Karpas-422 (cell line): ENCODE measurements at regions not wholly inside any gene's neighbourhood (a gene's known extent, or its start where the extent isn't known, plus 50 kb on each side); places are given as distances from the start of the nearest gene placed in this dataset.

Experiments
- DNase-seq: peaks from one replicate; pipeline ENCODE4 v3.0.0-alpha.2; 2015
- H2AFZ ChIP-seq: fragments of 200-600 bp; sonication (generic); 2 replicates; pipeline ENCODE4 v1.6.1; 2014; ENCODE audit warnings: antibody characterized with exemption, low read length, mixed read lengths
- H3K27ac ChIP-seq: fragments of 200-600 bp; sonication (generic); 2 replicates; pipeline ENCODE4 v1.5.1; 2014; ENCODE audit warnings: mild to moderate bottlenecking, low read length, moderate library complexity
- H3K27me3 ChIP-seq: fragments of 200-600 bp; sonication (generic); 2 replicates; pipeline ENCODE4 v1.6.1; 2014; ENCODE audit warnings: low read length, mixed read lengths
- H3K36me3 ChIP-seq: fragments of 200-600 bp; sonication (generic); 2 replicates; pipeline ENCODE4 v1.6.1; 2014; ENCODE audit warnings: low read length, mixed read lengths; ENCODE audit not compliant: insufficient read depth
- H3K4me1 ChIP-seq: fragments of 200-600 bp; sonication (generic); 2 replicates; pipeline ENCODE4 v1.6.1; 2014; ENCODE audit warnings: mild to moderate bottlenecking, low read length, mixed read lengths
- H3K4me2 ChIP-seq: fragments of 200-600 bp; sonication (generic); 2 replicates; pipeline ENCODE4 v1.6.1; 2014; ENCODE audit warnings: low read length, low read depth, mild to moderate bottlenecking; ENCODE audit not compliant: poor library complexity, severe bottlenecking
- H3K4me3 ChIP-seq: fragments of 200-600 bp; sonication (generic); 2 replicates; pipeline ENCODE4 v1.5.1; 2014; ENCODE audit warnings: mild to moderate bottlenecking, antibody characterized with exemption, low read length, mixed read lengths
- H3K79me2 ChIP-seq: fragments of 200-600 bp; sonication (generic); 2 replicates; pipeline ENCODE4 v1.6.1; 2014; ENCODE audit warnings: mild to moderate bottlenecking, low read length, mixed read lengths
- H3K9ac ChIP-seq: fragments of 200-600 bp; sonication (generic); 2 replicates; pipeline ENCODE4 v1.6.0; 2014; ENCODE audit warnings: low read length
- H3K9me2 ChIP-seq: fragments of 200-600 bp; sonication (generic), shearing (Covaris generic); replicated peaks from 2 replicates; pipeline ENCODE4 v1.6.0; 2014; ENCODE audit warnings: mild to moderate bottlenecking, low read length, moderate library complexity; ENCODE audit not compliant: insufficient read depth
- H3K9me3 ChIP-seq: fragments of 300-700, 200-600 bp; sonication (generic); 2 replicates; pipeline ENCODE4 v1.6.1; 2014; ENCODE audit warnings: low read length, mixed read lengths
- H4K20me1 ChIP-seq: fragments of 200-600 bp; sonication (generic); 2 replicates; pipeline ENCODE4 v1.6.1; 2014; ENCODE audit warnings: mild to moderate bottlenecking, antibody characterized with exemption, low read length, low read depth; ENCODE audit not compliant: insufficient read depth

GRCh38 chr12:89948271-89949175 lies 239.9 kb upstream of the ATP2B1 start:
- Histone ChIP-seq H3K79me2 (no peaks in the 10 kb centered on the region), H2AFZ (no peak overlapping the region), H3K36me3 (no peaks in the 10 kb centered on the region), H3K4me1 (no peaks in the 10 kb centered on the region), H3K9ac (no peak overlapping the region), H3K9me3 (no peaks in the 10 kb centered on the region), H3K4me3 (no peak overlapping the region), H4K20me1 (no peaks in the 10 kb centered on the region), H3K9me2 (no peaks in the 10 kb centered on the region), H3K4me2 (no peak overlapping the region), H3K27me3 (no peaks in the 10 kb centered on the region), H3K27ac (no peak overlapping the region)
- no peak for DNase-seq

GRCh38 chr12:89947437-89948270 lies 239.0 kb upstream of the ATP2B1 start:
- Histone ChIP-seq H3K4me1 (no peaks in the 10 kb centered on the region), H2AFZ (no peak overlapping the region), H4K20me1 (no peaks in the 10 kb centered on the region), H3K27ac (no peak overlapping the region), H3K4me2 (no peak overlapping the region), H3K79me2 (no peaks in the 10 kb centered on the region), H3K9me3 (no peaks in the 10 kb centered on the region), H3K36me3 (no peaks in the 10 kb centered on the region), H3K4me3 (no peak overlapping the region), H3K9ac (no peak overlapping the region), H3K9me2 (no peaks in the 10 kb centered on the region), H3K27me3 (no peaks in the 10 kb centered on the region)
- DNase-seq, result no peak

GRCh38 chr12:89946518-89947135 lies 238.0 kb upstream of the ATP2B1 start:
- no peak overlapping the region for H3K4me2 ChIP-seq
- no peak for DNase-seq
- no peak overlapping the region for H3K27ac ChIP-seq
- H3K9me3 ChIP-seq, result no peaks in the 10 kb centered on the region
- no peak overlapping the region for H3K4me3 ChIP-seq
- no peaks in the 10 kb centered on the region for H3K27me3 ChIP-seq
- H4K20me1 ChIP-seq, result no peaks in the 10 kb centered on the region
- no peak overlapping the region for H2AFZ ChIP-seq
- no peaks in the 10 kb centered on the region for H3K79me2 ChIP-seq
- H3K36me3 ChIP-seq, result no peaks in the 10 kb centered on the region
- no peaks in the 10 kb centered on the region for H3K4me1 ChIP-seq
- no peaks in the 10 kb centered on the region for H3K9me2 ChIP-seq
- no peak overlapping the region for H3K9ac ChIP-seq

- H3K79me2 ChIP-seq, result no peaks in the 10 kb centered on the region
- H3K9me3 ChIP-seq, result no peaks in the 10 kb centered on the region
- no peak overlapping the region for H2AFZ ChIP-seq
- H3K9me2 ChIP-seq, result no peaks in the 10 kb centered on the region
- no peaks in the 10 kb centered on the region for H3K4me1 ChIP-seq
- no peaks in the 10 kb centered on the region for H3K27me3 ChIP-seq
- no peak overlapping the region for H3K4me3 ChIP-seq
- no peak for DNase-seq
- H3K4me2 ChIP-seq, result no peak overlapping the region
- H3K9ac ChIP-seq, result no peak overlapping the region
- no peak overlapping the region for H3K27ac ChIP-seq
- no peaks in the 10 kb centered on the region for H3K36me3 ChIP-seq
- H4K20me1 ChIP-seq, result no peaks in the 10 kb centered on the region
Measured at GRCh38 chr12:89945123-89945522, 236.5 kb upstream of the ATP2B1 start.

DNA sequence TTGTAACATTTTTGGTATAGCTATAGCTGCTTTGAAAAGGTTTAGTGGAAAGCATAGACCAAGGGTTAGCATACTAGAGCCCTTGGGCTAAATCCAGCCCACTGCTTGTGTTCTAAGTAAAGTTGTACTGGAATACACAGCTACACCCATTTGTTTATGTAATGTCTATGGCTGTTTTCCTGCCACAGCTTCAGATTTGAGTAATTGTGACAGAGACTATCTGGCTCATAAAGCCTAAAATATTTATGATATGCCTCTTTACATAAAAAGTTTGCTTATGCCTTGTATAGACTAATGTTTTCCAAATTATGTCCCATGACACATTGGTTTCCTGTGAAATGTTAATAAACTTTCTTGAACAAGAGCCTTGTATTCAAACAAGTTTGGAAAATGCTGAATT lies 234.8 kb upstream of the ATP2B1 start:
- H3K9me2 ChIP-seq, result no peaks in the 10 kb centered on the region
- no peaks in the 10 kb centered on the region for H3K27me3 ChIP-seq
- no peak overlapping the region for H3K27ac ChIP-seq
- H3K79me2 ChIP-seq, result no peaks in the 10 kb centered on the region
- H3K4me2 ChIP-seq, result no peak overlapping the region
- H3K36me3 ChIP-seq, result no peaks in the 10 kb centered on the region
- H3K4me1 ChIP-seq, result no peaks in the 10 kb centered on the region
- no peak overlapping the region for H3K4me3 ChIP-seq
- H3K9ac ChIP-seq, result no peak overlapping the region
- no peaks in the 10 kb centered on the region for H4K20me1 ChIP-seq
- DNase-seq, result no peak
- no peak overlapping the region for H2AFZ ChIP-seq
- H3K9me3 ChIP-seq, result no peaks in the 10 kb centered on the region

- H3K4me3 ChIP-seq, result no peak overlapping the region
- no peaks in the 10 kb centered on the region for H4K20me1 ChIP-seq
- H3K9me3 ChIP-seq, result no peaks in the 10 kb centered on the region
- H3K36me3 ChIP-seq, result no peaks in the 10 kb centered on the region
- H2AFZ ChIP-seq, result no peak overlapping the region
- H3K79me2 ChIP-seq, result no peaks in the 10 kb centered on the region
- H3K27me3 ChIP-seq, result no peaks in the 10 kb centered on the region
- no peak overlapping the region for H3K9ac ChIP-seq
- no peak for DNase-seq
- no peak overlapping the region for H3K27ac ChIP-seq
- H3K9me2 ChIP-seq, result no peaks in the 10 kb centered on the region
- H3K4me1 ChIP-seq, result no peaks in the 10 kb centered on the region
- no peak overlapping the region for H3K4me2 ChIP-seq
Measured at GRCh38 chr12:89941436-89941835, 232.8 kb upstream of the ATP2B1 start.

GRCh38 chr12:89939522-89940215 lies 231.0 kb upstream of the ATP2B1 start:
- no peaks in the 10 kb centered on the region for H4K20me1 ChIP-seq
- no peak overlapping the region for H3K4me2 ChIP-seq
- peaks cover under 1% of the 10 kb centered on the region; the same call in 1 of the 2 replicates for H3K4me1 ChIP-seq
- no peak overlapping the region for H2AFZ ChIP-seq
- no peaks in the 10 kb centered on the region for H3K27me3 ChIP-seq
- H3K27ac ChIP-seq, result no peak overlapping the region
- no peaks in the 10 kb centered on the region for H3K9me2 ChIP-seq
- H3K9me3 ChIP-seq, result no peaks in the 10 kb centered on the region
- H3K9ac ChIP-seq, result no peak overlapping the region
- H3K4me3 ChIP-seq, result no peak overlapping the region
- DNase-seq, result no peak
- H3K79me2 ChIP-seq, result no peaks in the 10 kb centered on the region
- no peaks in the 10 kb centered on the region for H3K36me3 ChIP-seq
